ENCODE measurements at regions not wholly inside any gene's neighbourhood (a gene's known extent, or its start where the extent isn't known, plus 50 kb on each side); places are given as distances from the start of the nearest gene placed in this dataset.

DNA sequence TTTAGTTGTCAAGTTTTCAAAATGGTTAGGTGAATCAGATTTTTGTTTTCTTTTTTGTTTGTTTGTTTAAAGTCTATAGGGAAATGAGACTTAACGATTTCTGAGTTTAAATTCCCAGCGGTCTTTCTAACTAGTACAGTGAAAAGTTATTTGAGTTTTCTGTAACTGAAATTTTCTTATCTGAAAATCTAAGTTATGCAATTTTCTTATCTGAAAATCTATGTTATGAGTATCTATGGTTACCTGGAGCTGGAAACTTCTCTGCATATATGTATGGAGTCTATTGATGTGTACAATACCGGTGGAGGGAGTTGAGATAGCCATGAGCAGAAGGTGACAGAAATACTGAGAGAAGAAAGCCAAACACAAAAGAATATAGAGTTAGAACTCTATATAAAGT lies 102.6 kb downstream of the MANEA start:
- POLR2A ChIA-PET: no interaction called here
- CTCF ChIA-PET (ENCODE audit: low intra/inter-chr PET ratio, low total read pairs): no interaction called here
- ATAC-seq (no peak), FAIRE-seq (no peak), DNase-seq (ENCODE audit: low spot score) (no peak)
- no TSS peak for BruUV-seq (replicated peaks)
- no peak overlapping the region for H2AFZ ChIP-seq (ENCODE audit: low read length)
- intact Hi-C loops (cut with micrococcal nuclease; ENCODE audit: unreplicated experiment) (no loop called here), in situ Hi-C loops (cut with HindIII; ENCODE audit: extremely low pct_ligation_motif_present, low pct_unique_long_range_greater_than_20kb) (no loop called here)
- H3K4me1 ChIP-seq (ENCODE audit: insufficient read depth, low read length): no peaks in the 10 kb centered on the region
- H4K20me1 ChIP-seq (ENCODE audit: insufficient read depth, low read length): no peaks in the 10 kb centered on the region
- H3K27me3 ChIP-seq (ENCODE audit: control insufficient read depth in 1 of 2, insufficient read depth in 2 of 2, low read length in 2 of 2): no peaks in the 10 kb centered on the region
- H3K9me3 ChIP-seq (ENCODE audit: low read length): no peaks in the 10 kb centered on the region
- no peak overlapping the region for H3K4me3 ChIP-seq (replicated peaks in 1 of 3; ENCODE audit: insufficient read depth in 1 of 3, low read depth in 2 of 3, low read length in 3 of 3)
- H3K9ac ChIP-seq (ENCODE audit: insufficient read depth, low read depth, low read length): no peak overlapping the region
- H3K27ac ChIP-seq (ENCODE audit: extremely low read length, insufficient read depth, low read length): no peak overlapping the region
- H3K4me2 ChIP-seq (ENCODE audit: low read depth, low read length): no peak overlapping the region
- no peaks in the 10 kb centered on the region for H3K79me2 ChIP-seq (ENCODE audit: insufficient read depth, low read length)
- WGBS (ENCODE audit: low lambda C conversion rate): 33% methylated on average over 3 of the region's 3 CpGs
- no peaks in the 10 kb centered on the region for H3K36me3 ChIP-seq (replicated peaks in 1 of 2; ENCODE audit: control insufficient read depth in 1 of 2, insufficient read depth in 2 of 2, low read length in 2 of 2)
- no peak for TF ChIP-seq EP300 (IDR thresholded peaks at IDR 0.05; ENCODE audit: low read depth in 2 of 2, low read length in 2 of 2)
- TF ChIP-seq EP300 (CRISPR knock-in tag; IDR thresholded peaks at IDR 0.05; ENCODE audit: borderline replicate concordance): no peak
- TF ChIP-seq SNAPC2 (CRISPR knock-in tag; IDR thresholded peaks at IDR 0.05): no peak
- no peak for TF ChIP-seq ZSCAN9 (CRISPR knock-in tag; IDR thresholded peaks at IDR 0.05; ENCODE audit: borderline replicate concordance)
- no peak for TF ChIP-seq RFXANK (CRISPR knock-in tag; IDR thresholded peaks at IDR 0.05)
- no peak for TF ChIP-seq SCMH1 (CRISPR knock-in tag; IDR thresholded peaks at IDR 0.05; ENCODE audit: borderline replicate concordance)
- TF ChIP-seq ZNF543 (CRISPR knock-in tag; IDR thresholded peaks at IDR 0.05): no peak
- TF ChIP-seq SMAD1 (CRISPR knock-in tag; IDR thresholded peaks at IDR 0.05; ENCODE audit: borderline replicate concordance, low read depth): no peak
- no peak for TF ChIP-seq ELF1 (CRISPR knock-in tag; IDR thresholded peaks at IDR 0.05)
- TF ChIP-seq NFE2 (CRISPR knock-in tag; IDR thresholded peaks at IDR 0.05): no peak
- TF ChIP-seq ZNF468 (CRISPR knock-in tag; IDR thresholded peaks at IDR 0.05): no peak
- no peak for TF ChIP-seq NAIF1 (CRISPR knock-in tag; IDR thresholded peaks at IDR 0.05; ENCODE audit: borderline replicate concordance)
- TF ChIP-seq SIN3B (IDR thresholded peaks at IDR 0.05; ENCODE audit: low read length): no peak
- no peak for TF ChIP-seq ZSCAN22 (CRISPR knock-in tag; IDR thresholded peaks at IDR 0.05)
- TF ChIP-seq, protein P1, sequence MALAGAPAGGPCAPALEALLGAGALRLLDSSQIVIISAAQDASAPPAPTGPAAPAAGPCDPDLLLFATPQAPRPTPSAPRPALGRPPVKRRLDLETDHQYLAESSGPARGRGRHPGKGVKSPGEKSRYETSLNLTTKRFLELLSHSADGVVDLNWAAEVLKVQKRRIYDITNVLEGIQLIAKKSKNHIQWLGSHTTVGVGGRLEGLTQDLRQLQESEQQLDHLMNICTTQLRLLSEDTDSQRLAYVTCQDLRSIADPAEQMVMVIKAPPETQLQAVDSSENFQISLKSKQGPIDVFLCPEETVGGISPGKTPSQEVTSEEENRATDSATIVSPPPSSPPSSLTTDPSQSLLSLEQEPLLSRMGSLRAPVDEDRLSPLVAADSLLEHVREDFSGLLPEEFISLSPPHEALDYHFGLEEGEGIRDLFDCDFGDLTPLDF (CRISPR knock-in tag; IDR thresholded peaks at IDR 0.05): no peak
- TF ChIP-seq ZNF143 (CRISPR knock-in tag; IDR thresholded peaks at IDR 0.05): no peak
- TF ChIP-seq NFRKB (IDR thresholded peaks at IDR 0.05): no peak
- TF ChIP-seq FLYWCH1 (CRISPR knock-in tag; IDR thresholded peaks at IDR 0.05): no peak
- TF ChIP-seq, protein P2, sequence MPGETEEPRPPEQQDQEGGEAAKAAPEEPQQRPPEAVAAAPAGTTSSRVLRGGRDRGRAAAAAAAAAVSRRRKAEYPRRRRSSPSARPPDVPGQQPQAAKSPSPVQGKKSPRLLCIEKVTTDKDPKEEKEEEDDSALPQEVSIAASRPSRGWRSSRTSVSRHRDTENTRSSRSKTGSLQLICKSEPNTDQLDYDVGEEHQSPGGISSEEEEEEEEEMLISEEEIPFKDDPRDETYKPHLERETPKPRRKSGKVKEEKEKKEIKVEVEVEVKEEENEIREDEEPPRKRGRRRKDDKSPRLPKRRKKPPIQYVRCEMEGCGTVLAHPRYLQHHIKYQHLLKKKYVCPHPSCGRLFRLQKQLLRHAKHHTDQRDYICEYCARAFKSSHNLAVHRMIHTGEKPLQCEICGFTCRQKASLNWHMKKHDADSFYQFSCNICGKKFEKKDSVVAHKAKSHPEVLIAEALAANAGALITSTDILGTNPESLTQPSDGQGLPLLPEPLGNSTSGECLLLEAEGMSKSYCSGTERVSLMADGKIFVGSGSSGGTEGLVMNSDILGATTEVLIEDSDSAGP (CRISPR knock-in tag; IDR thresholded peaks at IDR 0.05; ENCODE audit: borderline replicate concordance): no peak
- no peak for TF ChIP-seq TGIF2 (CRISPR knock-in tag; IDR thresholded peaks at IDR 0.05)
- TF ChIP-seq, protein P3, sequence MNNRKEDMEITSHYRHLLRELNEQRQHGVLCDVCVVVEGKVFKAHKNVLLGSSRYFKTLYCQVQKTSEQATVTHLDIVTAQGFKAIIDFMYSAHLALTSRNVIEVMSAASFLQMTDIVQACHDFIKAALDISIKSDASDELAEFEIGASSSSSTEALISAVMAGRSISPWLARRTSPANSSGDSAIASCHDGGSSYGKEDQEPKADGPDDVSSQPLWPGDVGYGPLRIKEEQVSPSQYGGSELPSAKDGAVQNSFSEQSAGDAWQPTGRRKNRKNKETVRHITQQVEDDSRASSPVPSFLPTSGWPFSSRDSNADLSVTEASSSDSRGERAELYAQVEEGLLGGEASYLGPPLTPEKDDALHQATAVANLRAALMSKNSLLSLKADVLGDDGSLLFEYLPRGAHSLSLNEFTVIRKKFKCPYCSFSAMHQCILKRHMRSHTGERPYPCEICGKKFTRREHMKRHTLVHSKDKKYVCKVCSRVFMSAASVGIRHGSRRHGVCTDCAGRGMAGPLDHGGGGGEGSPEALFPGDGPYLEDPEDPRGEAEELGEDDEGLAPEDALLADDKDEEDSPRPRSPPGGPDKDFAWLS (CRISPR knock-in tag; IDR thresholded peaks at IDR 0.05; ENCODE audit: borderline replicate concordance): no peak

Measured in HepG2 (cell line).